ENCODE measurements at regions not wholly inside any gene's neighbourhood (a gene's known extent, or its start where the extent isn't known, plus 50 kb on each side); places are given as distances from the start of the nearest gene placed in this dataset.

GRCh38 chr10:47190802-47191450, 109.1 kb upstream of the GDF10 start:
- no peaks in the 10 kb centered on the region for H3K9me3 ChIP-seq (ENCODE audit: control insufficient read depth, low read depth, low read length)
- H2AFZ ChIP-seq (ENCODE audit: control insufficient read depth, low read length) = no peak overlapping the region

GRCh38 chr10:47192273-47192672, 107.7 kb upstream of the GDF10 start:
- Histone ChIP-seq H2AFZ (ENCODE audit: control insufficient read depth, low read length) (no peak overlapping the region), H3K27me3 (ENCODE audit: control insufficient read depth, extremely low read depth, insufficient read depth, low read length) (no peaks in the 10 kb centered on the region), H3K4me1 (ENCODE audit: control insufficient read depth, extremely low read depth, insufficient read depth, low read length) (peaks cover 9% of the 10 kb centered on the region), H3K27ac (ENCODE audit: control insufficient read depth, insufficient read depth, low read length) (no peak overlapping the region), H3K36me3 (ENCODE audit: control insufficient read depth in 2 of 2, extremely low read depth in 1 of 2, insufficient read depth in 2 of 2, low read length in 2 of 2) (no peaks in the 10 kb centered on the region), H3K9ac (ENCODE audit: control insufficient read depth, extremely low read depth, insufficient read depth, low read length) (no peak overlapping the region), H3K9me3 (ENCODE audit: control insufficient read depth, low read depth, low read length) (no peaks in the 10 kb centered on the region), H3K4me3 (ENCODE audit: control insufficient read depth in 2 of 3, extremely low read depth in 1 of 3, insufficient read depth in 2 of 3, low read depth in 1 of 3, low read length in 3 of 3) (no peak overlapping the region), H3K79me2 (ENCODE audit: control insufficient read depth, insufficient read depth, low read length) (no peaks in the 10 kb centered on the region), H3K4me2 (ENCODE audit: control insufficient read depth, extremely low read depth, insufficient read depth, low read depth, low read length) (no peak overlapping the region), H4K20me1 (ENCODE audit: control insufficient read depth, extremely low read depth, insufficient read depth, low read length) (no peaks in the 10 kb centered on the region), H3K9me1 (ENCODE audit: control insufficient read depth, extremely low read depth, insufficient read depth, low read length) (no peaks in the 10 kb centered on the region)
- TF ChIP-seq EZH2 (IDR thresholded peaks at IDR 0.05; ENCODE audit: low read length) = no peak
- TF ChIP-seq CTCF (optimal IDR thresholded peaks at IDR 0.05 in 1 of 3, IDR thresholded peaks at IDR 0.05 in 1 of 3, conservative IDR thresholded peaks at IDR 0.05 in 1 of 3; ENCODE audit: extremely low read depth in 1 of 3, insufficient read depth in 2 of 3, low read length in 3 of 3) = no peak
- DNase-seq (ENCODE audit: low read depth, low spot score) (no peak), FAIRE-seq (no peak)
- dilution Hi-C loops (cut with MboI; ENCODE audit: extremely low pct_ligation_motif_present, low sequenced_read_pairs) = no loop called here

More at GRCh38 chr10:47190802-47191450, 109.1 kb upstream of the GDF10 start:
- H3K4me3 ChIP-seq (ENCODE audit: control insufficient read depth in 2 of 3, extremely low read depth in 1 of 3, insufficient read depth in 2 of 3, low read depth in 1 of 3, low read length in 3 of 3) = no peak overlapping the region
- dilution Hi-C loops (cut with MboI; ENCODE audit: extremely low pct_ligation_motif_present, low sequenced_read_pairs) = no loop called here
- TF ChIP-seq CTCF (optimal IDR thresholded peaks at IDR 0.05 in 1 of 3, IDR thresholded peaks at IDR 0.05 in 1 of 3, conservative IDR thresholded peaks at IDR 0.05 in 1 of 3; ENCODE audit: extremely low read depth in 1 of 3, insufficient read depth in 2 of 3, low read length in 3 of 3) = no peak
- TF ChIP-seq EZH2 (IDR thresholded peaks at IDR 0.05; ENCODE audit: low read length) = no peak
- no peak overlapping the region for H3K27ac ChIP-seq (ENCODE audit: control insufficient read depth, insufficient read depth, low read length)
- no peaks in the 10 kb centered on the region for H3K9me1 ChIP-seq (ENCODE audit: control insufficient read depth, extremely low read depth, insufficient read depth, low read length)
- FAIRE-seq = no peak
- H3K9ac ChIP-seq (ENCODE audit: control insufficient read depth, extremely low read depth, insufficient read depth, low read length) = no peak overlapping the region
- no peaks in the 10 kb centered on the region for H3K79me2 ChIP-seq (ENCODE audit: control insufficient read depth, insufficient read depth, low read length)
- H3K4me1 ChIP-seq (ENCODE audit: control insufficient read depth, extremely low read depth, insufficient read depth, low read length) = peaks cover 9% of the 10 kb centered on the region
- no peak overlapping the region for H3K4me2 ChIP-seq (ENCODE audit: control insufficient read depth, extremely low read depth, insufficient read depth, low read depth, low read length)
- H4K20me1 ChIP-seq (ENCODE audit: control insufficient read depth, extremely low read depth, insufficient read depth, low read length) = no peaks in the 10 kb centered on the region
- no peaks in the 10 kb centered on the region for H3K27me3 ChIP-seq (ENCODE audit: control insufficient read depth, extremely low read depth, insufficient read depth, low read length)
- no peak for DNase-seq (ENCODE audit: low read depth, low spot score)
- no peaks in the 10 kb centered on the region for H3K36me3 ChIP-seq (ENCODE audit: control insufficient read depth in 2 of 2, extremely low read depth in 1 of 2, insufficient read depth in 2 of 2, low read length in 2 of 2)
